ENCODE measurements at regions not wholly inside any gene's neighbourhood (a gene's known extent, or its start where the extent isn't known, plus 50 kb on each side); places are given as distances from the start of the nearest gene placed in this dataset.
A peak's percentile ranks its signal among the peaks of the same experiment; 100 is the strongest.
"Not testable (repeated sequence)": the region's sequence is repeated elsewhere in the genome, so short reads cannot be mapped to it uniquely, and the experiment has no call there.

DNA sequence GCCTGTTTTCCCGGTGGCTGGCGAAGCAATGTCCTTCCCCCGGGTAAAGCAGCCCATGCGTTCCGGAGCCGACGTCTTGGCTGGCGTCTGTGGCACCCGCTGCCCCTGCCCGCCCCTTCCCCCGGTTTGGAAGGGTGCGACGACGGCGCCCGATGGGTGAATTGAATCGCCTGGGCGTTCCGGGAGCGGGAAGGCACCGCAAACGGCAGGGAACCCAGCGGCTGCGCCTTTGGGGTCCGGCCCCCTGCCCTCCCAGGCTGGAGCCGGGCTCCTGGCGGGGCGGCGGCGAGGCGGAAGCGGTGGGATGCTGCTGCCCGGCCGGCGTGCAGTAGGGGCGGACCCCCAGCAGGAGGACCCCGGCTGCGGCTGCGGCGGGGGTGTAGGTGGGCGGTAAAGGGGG lies 123.6 kb upstream of the RHOU start:
- DNase-seq (ENCODE audit: low read depth in 4 of 4, low spot score in 1 of 4) = not testable (repeated sequence)

DNA sequence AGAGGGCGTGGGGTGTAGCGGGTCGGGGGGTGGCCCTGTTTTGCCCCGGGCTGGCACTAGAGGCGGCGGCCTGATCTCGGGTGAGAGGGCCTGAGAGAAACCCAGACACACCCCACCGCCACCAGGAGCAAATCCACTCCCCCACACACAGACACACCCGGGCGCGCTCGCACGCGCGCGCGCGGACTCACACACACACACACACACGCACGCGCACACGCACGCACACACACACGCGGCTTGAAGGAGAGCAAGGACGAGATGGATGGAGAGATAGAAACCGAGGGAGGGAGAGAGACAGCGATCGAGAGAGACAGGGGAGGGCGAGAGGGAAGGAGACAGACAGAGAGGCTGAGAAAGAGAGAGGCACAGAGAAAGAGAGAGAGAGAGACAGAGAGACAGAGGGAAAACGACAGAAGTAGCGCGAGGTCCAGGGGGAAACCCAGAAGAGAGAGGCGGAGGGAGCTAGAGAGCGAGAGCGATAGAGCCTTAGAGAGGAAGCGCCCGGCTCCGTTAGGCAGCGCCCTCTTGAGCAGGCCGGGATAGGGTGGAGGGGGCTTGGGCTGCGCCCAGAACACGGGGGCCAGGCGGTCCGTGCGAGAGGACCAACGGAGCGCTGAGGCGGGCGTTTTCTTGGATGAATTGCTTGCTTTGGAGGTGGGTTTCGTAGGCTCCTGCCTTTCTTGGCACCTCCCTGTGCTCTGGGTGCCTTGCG lies 113.1 kb upstream of the RHOU start:
- not testable (repeated sequence) for DNase-seq (ENCODE audit: low read depth in 4 of 4, low spot score in 1 of 4)

DNA sequence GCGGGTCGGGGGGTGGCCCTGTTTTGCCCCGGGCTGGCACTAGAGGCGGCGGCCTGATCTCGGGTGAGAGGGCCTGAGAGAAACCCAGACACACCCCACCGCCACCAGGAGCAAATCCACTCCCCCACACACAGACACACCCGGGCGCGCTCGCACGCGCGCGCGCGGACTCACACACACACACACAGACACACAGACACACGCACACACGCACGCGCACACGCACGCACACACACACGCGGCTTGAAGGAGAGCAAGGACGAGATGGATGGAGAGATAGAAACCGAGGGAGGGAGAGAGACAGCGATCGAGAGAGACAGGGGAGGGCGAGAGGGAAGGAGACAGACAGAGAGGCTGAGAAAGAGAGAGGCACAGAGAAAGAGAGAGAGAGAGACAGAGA lies 108.8 kb upstream of the RHOU start:
- not testable (repeated sequence) for DNase-seq (ENCODE audit: low read depth in 4 of 4, low spot score in 1 of 4)

DNA sequence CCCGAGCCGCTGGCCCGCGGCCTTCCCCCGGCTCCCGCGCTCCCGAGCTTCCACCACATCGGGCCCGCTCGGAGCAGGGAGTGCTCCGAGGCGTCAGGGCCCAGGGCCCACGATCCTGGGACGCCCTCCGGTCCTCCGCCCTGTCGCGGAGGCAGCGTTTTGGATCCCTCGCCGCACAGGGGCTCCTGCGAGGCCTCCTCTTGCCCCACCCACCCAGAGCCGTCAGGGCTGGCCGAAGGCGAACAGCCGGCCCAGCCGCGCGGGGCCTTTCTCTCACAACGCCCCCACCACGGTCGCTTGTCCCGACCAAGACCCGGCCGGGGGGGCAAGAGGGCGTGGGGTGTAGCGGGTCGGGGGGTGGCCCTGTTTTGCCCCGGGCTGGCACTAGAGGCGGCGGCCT lies 102.4 kb upstream of the RHOU start:
- not testable (repeated sequence) for DNase-seq (ENCODE audit: low read depth in 4 of 4, low spot score in 1 of 4)

DNA sequence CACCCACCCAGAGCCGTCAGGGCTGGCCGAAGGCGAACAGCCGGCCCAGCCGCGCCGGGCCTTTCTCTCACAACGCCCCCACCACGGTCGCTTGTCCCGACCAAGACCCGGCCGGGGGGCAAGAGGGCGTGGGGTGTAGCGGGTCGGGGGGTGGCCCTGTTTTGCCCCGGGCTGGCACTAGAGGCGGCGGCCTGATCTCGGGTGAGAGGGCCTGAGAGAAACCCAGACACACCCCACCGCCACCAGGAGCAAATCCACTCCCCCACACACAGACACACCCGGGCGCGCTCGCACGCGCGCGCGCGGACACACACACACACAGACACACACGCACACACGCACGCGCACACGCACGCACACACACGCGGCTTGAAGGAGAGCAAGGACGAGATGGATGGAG lies 100.0 kb upstream of the RHOU start:
- peak in 2 of 4 experiments; percentile 21 to 25 for DNase-seq (ENCODE audit: low read depth in 4 of 4, low spot score in 1 of 4)

DNA sequence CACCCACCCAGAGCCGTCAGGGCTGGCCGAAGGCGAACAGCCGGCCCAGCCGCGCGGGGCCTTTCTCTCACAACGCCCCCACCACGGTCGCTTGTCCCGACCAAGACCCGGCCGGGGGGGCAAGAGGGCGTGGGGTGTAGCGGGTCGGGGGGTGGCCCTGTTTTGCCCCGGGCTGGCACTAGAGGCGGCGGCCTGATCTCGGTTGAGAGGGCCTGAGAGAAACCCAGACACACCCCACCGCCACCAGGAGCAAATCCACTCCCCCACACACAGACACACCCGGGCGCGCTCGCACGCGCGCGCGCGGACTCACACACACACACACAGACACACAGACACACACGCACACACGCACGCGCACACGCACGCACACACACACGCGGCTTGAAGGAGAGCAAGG lies 97.8 kb upstream of the RHOU start:
- DNase-seq (ENCODE audit: low read depth in 4 of 4, low spot score in 1 of 4) = not testable (repeated sequence)

DNA sequence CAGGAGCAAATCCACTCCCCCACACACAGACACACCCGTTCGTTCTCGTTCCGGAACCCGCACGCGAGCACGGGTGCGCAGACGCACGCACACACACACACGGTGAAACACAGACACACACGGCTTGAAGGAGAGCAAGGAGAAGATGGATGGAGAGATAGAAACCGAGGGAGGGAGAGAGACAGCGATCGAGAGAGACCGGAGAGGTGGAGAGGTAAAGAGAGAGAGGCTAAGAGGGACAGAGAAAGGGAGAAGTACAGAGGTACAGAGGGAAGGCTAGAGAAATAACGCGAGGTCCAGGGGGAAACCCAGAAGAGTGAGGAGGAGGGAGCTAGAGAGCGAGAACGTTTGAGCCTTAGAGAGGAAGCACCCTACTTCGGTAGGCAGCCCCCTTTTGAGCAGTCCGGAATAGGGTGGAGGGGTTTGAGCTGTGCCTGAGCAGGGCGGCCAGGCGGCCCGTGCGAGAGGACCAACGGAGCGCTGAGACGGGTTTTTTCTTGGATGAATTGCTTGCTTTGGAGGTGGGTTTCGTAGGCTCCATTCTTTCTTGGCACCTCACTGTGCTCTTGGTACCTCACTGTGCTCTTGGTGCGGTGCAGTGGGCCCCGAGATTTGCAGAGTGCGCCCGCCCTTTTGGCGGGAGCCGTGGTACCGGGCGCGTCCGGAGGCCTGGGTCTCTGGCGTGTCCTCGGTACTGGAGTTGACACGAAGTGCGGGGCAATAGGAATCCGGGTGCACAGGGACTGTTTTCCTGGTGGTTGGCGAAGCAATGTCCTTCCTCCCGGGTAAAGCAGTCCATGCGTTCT lies 88.4 kb upstream of the RHOU start:
- DNase-seq (ENCODE audit: low read depth in 4 of 4, low spot score in 1 of 4) = peak in 1 of 4 experiments; percentile 9

DNA sequence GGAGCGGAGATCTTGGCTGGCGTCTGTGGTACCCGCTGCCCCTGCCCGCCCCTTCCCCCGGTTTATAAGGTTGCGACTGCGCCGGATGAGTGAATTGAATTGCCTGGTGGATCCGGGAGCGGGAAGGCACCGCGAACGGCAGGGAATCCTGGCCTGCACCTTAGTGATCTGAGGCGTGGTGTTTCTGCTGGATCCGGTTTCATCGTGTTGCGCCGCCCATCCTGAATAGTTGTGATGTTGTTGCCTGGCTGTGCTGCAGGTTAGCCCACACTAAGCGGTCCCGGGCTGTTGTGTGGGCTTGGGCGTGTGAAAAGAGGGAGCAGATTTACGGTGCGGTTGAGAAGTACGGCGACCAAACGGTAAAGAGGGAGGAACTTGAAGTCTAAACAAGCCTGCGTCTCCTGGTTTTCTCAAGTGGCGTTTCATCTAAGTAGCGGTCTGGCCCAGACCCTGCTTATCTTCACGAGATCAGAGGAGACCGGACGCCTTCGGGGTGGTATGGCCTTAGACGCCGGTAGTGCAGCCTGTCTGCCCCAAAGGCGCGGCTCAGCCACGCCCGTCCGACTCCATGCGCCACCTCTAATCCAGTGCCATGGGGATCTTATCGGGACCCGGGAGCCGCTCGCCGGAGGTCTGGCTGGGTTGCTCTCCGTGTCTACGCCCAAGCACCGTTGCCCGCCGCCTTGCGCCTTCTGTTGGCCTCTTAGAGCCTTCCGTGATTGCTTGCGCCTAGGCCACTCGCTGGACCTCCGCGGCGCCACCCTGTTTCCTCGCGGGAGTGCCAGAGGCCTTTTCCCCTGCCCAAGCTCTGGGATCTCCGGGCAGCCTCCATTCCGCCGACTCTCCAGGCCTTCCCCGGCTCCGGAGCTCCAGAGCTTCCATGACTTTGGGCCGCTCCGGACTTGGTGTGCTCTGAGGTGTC lies 87.5 kb upstream of the RHOU start:
- peak in 1 of 4 experiments; percentile 1 for DNase-seq (ENCODE audit: low read depth in 4 of 4, low spot score in 1 of 4)

DNA sequence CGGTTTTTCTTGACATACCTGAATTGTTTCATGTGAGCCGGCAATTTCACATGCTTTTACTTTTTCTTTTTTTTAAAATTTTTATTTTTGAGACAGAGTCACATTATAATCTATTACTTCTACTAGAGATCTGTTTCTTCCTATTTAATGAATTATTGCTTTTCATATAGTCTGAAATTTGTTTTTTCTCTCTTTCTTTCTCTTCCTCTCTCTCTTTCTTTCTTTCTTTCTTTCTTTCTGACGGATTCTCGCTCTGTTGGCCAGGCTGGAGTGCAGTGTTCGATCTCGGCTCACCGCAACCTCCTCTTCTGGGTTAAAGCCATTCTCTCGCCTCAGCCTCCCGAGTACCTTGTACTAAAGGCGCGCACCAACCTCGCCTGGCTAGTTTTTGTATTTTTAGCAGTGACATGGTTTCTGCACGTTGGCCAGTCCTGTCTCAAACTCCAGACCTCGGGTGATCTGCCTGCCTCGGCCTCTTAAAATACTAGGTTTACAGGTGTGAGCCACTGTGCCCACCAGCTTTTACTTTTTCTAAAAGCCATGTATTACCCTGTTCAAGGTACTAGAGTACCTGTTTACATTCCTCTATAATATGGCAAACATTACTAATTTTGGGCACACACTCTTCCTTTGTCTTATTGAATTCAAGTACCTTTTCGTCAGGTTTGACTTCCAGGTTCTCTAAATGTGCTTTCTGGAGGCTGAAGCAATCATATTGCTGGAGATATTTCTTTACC lies 86.5 kb upstream of the RHOU start:
- DNase-seq (ENCODE audit: low read depth in 4 of 4, low spot score in 1 of 4) = no peak

DNA sequence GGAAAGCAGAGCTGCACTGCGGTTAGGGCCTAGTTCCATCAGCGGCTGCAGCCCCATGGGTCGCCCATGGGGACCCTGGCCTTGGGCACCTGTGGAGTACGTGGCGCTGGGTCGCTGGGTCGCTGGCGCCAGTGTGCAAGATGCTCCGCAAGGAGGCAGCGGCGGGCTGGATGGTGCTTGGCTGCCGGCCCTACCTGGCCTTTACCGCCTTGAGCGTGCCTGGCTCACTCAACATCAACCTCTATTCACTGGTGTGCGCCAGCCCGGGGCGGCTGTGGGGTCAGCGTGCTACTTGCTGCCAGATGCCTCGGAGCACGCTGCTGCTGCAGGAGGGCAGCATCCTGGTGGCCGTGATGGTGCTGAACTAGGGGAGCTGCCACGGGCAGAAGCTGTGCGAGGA lies 85.1 kb upstream of the RHOU start:
- DNase-seq (ENCODE audit: low read depth in 4 of 4, low spot score in 1 of 4) = no peak

DNA sequence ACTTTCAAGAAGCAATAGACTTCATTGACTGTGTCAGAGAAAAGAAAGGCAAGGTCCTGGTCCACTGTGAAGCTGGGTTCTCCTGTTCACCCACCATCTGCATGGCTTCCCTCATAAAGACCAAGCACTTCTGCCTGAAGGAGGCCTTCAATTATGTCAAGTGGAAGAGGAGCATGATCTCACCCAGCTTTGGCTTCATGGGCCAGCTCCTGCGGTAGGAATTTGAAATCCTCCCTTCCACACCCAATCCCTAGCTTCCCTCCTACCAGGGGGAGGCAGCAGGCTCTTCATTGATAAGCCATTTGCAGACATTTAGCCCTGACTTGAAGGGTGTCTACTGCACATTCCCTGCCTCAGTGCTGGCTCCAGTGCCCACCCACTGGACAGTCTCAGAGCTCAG lies 84.3 kb upstream of the RHOU start:
- DNase-seq (ENCODE audit: low read depth in 4 of 4, low spot score in 1 of 4) = no peak

DNA sequence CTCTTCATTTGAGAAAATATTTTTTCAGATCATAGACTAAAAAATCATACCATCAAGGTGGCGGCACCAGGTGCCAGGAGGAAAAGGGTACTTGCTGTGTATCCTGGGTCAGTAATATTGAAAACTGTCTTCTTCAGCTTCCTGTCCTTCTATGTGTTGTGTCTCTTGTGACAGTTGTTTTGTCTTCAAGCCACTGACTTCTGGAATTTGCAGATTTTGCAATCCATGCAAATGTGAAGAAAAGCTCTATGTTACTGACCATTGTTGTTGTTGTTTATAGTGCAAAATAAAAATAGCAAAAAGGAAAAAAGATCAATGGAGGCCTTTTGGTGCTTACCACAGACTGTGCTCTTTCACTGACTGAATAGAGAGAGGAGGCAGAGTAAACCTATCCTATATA lies 83.2 kb upstream of the RHOU start:
- DNase-seq (ENCODE audit: low read depth in 4 of 4, low spot score in 1 of 4) = no peak

DNA sequence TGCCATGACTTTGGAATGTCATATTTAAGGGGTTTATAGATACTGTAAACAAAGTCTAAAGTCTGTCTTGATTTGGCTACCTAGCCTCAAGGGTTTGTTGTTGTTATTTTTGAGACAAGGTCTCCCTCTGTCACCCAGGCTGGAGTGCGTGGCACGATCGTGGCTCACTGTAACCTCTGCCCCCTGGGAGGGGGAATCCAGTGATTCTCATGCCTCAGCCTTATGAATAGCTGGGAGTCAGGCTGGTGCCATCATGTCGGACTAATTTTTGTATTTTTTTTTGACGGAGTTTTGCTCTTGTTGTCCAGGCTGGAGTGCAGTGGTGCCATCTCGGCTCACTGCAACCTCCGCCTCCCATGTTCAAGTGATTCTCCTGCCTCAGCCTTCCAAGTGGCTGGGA lies 82.2 kb upstream of the RHOU start:
- not testable (repeated sequence) for DNase-seq (ENCODE audit: low read depth in 4 of 4, low spot score in 1 of 4)

DNA sequence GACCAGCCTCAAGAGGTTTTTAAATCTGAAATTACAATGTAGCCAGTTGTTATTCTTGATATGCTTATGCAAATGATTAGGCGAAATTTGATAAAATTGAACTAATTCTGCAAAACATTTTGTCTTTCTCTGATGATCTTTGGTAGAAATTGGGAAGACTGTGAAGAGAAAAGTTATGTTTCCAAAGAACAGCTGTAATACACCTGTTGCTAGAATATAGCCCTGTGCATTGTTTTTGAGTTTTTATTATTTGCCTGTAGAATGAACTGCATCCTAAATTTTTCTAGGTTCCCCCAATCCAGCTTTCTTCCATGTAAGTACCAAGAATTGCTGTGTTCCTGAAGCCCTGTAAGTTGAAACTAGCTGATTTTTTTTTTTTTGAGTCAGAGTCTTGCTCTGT lies 81.5 kb upstream of the RHOU start:
- no peak for DNase-seq (ENCODE audit: low read depth in 4 of 4, low spot score in 1 of 4)

DNA sequence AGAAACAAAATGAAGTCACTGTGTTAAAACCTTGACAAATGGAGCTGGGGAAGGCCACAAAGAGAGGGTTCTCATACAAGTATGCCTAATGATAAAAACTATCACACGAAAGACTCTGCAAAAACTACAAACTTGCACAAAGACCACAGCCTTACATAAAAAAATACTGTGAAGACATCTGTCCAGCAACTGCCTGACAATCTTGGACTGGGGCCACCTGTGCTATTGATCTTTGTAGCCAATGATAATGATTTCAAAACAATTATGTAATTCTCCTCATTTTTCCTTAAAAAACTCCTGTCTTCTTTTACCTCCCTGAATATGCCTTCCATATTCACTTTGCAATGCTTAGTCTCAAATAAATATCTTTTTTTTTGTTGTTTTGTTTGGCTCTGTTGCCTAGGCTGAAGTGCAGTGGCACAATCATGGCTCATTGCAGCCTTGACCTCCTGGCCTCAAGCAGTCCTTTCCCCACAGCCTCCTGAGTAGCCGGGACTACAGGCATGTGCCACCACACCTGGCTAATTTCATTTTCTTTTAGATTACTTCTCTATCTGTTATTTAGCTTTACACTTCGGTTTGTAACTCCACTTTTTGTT lies 79.4 kb upstream of the RHOU start:
- DNase-seq (ENCODE audit: low read depth in 4 of 4, low spot score in 1 of 4) = no peak

DNA sequence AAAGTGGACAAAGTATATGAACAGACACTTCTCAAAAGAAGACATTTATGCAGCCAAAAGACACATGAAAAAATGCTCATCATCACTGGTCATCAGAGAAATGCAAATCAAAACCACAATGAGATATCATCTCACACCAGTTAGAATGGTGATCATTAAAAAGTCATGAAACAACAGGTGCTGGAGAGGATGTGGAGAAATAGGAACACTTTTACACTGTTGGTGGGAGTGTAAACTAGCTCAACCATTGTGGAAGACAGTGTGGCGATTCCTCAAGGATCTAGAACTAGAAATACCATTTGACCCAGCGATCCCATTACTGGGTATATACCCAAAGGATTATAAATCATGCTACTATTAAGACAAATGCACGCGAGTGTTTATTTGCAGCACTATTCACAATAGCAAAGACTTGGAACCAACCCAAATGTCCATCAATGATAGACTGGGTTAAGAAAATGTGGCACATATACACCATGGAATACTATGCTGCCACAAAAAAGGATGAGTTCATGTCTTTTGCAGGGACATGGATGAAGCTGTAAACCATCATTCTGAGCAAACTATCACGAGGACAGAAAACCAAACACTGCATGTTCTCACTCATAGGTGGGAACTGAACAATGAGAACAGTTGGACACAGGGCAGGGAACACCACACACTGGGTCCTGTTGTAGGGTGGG lies 73.1 kb upstream of the RHOU start:
- not testable (repeated sequence) for DNase-seq (ENCODE audit: low read depth in 4 of 4, low spot score in 1 of 4)

DNA sequence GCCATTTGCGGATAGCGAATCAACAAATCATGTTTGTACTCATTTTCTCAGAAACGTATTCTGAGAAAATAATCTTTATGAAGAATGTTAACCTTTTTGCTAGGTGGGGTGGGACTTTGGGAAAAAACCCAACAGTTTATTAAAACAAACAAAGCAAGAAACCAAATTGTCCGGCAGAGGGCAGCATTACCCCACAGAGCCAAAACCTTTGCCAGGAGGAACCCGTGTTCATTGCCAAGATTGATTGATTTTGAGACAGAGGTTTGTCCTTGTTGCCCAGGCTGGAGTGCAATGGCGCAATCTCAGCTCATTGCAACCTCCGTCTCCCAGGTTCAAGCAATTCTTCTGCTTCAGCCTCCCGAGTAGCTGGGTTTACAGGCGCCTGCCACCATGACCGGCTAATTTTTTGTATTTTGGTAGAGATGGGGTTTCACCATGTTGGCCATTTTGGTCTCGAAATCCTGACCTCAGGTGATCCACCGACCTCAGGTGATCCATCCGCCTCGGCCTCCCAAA lies 70.8 kb upstream of the RHOU start:
- DNase-seq (ENCODE audit: low read depth in 4 of 4, low spot score in 1 of 4) = peak; percentile 53 to 79 (median 63)

DNA sequence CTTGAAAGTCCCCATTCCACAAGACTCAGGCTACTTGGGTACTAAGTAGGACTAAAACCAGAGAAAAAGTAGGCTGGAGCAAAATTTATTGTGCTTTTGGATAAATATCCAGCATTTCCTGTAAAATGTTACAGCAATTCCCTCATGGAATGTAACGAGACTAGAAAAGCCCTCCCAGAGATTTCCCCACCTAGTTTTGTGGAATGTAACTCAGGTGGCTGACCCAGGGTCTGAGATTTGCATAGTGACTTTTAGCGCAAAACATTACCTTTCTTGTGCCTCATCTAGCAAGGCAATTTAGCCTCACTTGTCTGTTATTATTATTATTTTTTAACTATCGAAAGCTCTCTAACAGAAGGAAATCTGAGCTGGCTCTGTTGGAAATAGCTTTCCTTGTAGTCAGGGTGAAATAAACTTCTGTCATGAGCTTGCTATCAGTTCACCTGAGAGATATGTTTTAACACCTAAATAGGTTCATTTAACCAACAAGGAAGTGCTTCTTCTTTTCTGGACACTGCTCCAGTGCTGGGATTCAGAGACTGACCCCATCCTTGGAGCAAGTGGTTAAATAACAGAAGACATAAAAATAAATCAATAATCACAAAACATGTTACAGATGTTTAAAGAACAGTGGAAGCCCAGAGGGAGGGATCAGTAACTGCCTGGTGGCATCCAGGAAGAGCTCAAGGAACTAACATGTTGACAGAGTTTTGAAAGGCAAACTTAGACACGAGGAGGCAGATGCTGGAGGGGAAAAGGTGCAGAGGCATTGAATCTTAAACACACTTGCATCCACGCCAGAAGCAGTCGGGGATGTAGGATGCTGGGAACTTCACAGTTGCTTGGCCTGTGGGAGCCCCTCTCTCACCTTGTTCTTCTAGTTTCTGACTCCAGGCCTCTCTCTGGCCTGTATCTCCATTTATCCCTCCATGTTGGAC lies 68.3 kb upstream of the RHOU start:
- no peak for DNase-seq (ENCODE audit: low read depth in 4 of 4, low spot score in 1 of 4)
